ENCODE measurements at regions not wholly inside any gene's neighbourhood (a gene's known extent, or its start where the extent isn't known, plus 50 kb on each side); places are given as distances from the start of the nearest gene placed in this dataset.

- no peak for DNase-seq (ENCODE audit: extremely low read depth, low read depth)
Measured at GRCh38 chr10:129039406-129040370, 427.4 kb upstream of the MGMT start.

GRCh38 chr10:129040377-129040776 lies 426.7 kb upstream of the MGMT start:
- no peak for DNase-seq (ENCODE audit: extremely low read depth, low read depth)

GRCh38 chr10:129041916-129042315 lies 425.1 kb upstream of the MGMT start:
- no peak for DNase-seq (ENCODE audit: extremely low read depth, low read depth)

GRCh38 chr10:129042776-129043595 lies 424.1 kb upstream of the MGMT start:
- DNase-seq (ENCODE audit: extremely low read depth, low read depth): no peak

GRCh38 chr10:129043691-129044090 lies 423.4 kb upstream of the MGMT start:
- no peak for DNase-seq (ENCODE audit: extremely low read depth, low read depth)

- DNase-seq (ENCODE audit: extremely low read depth, low read depth): no peak
Measured at GRCh38 chr10:129045599-129045998, 421.4 kb upstream of the MGMT start.

GRCh38 chr10:129046065-129046681 lies 420.9 kb upstream of the MGMT start:
- no peak for DNase-seq (ENCODE audit: extremely low read depth, low read depth)

GRCh38 chr10:129046962-129047361 lies 420.1 kb upstream of the MGMT start:
- no peak for DNase-seq (ENCODE audit: extremely low read depth, low read depth)

- no peak for DNase-seq (ENCODE audit: extremely low read depth, low read depth)
Measured at GRCh38 chr10:129047600-129047999, 419.4 kb upstream of the MGMT start.

GRCh38 chr10:129048513-129048912 lies 418.5 kb upstream of the MGMT start:
- DNase-seq (ENCODE audit: extremely low read depth, low read depth): no peak

GRCh38 chr10:129049501-129049900 lies 417.5 kb upstream of the MGMT start:
- DNase-seq (ENCODE audit: extremely low read depth, low read depth): no peak

- DNase-seq (ENCODE audit: extremely low read depth, low read depth): no peak
Measured at GRCh38 chr10:129055225-129055624, 411.8 kb upstream of the MGMT start.

GRCh38 chr10:129055986-129056385 lies 411.1 kb upstream of the MGMT start:
- DNase-seq (ENCODE audit: extremely low read depth, low read depth): no peak

- DNase-seq (ENCODE audit: extremely low read depth, low read depth): no peak
Measured at GRCh38 chr10:129056734-129057689, 410.0 kb upstream of the MGMT start.

- no peak for DNase-seq (ENCODE audit: extremely low read depth, low read depth)
Measured at GRCh38 chr10:129057856-129058663, 409.0 kb upstream of the MGMT start.

GRCh38 chr10:129058664-129059155 lies 408.3 kb upstream of the MGMT start:
- DNase-seq (ENCODE audit: extremely low read depth, low read depth): no peak

GRCh38 chr10:129059977-129060376 lies 407.1 kb upstream of the MGMT start:
- DNase-seq (ENCODE audit: extremely low read depth, low read depth): no peak

- no peak for DNase-seq (ENCODE audit: extremely low read depth, low read depth)
Measured at GRCh38 chr10:129063212-129063611, 403.8 kb upstream of the MGMT start.

- DNase-seq (ENCODE audit: extremely low read depth, low read depth): no peak
Measured at GRCh38 chr10:129063877-129064276, 403.2 kb upstream of the MGMT start.
